Jurkat, Clone E6-1 (cell line): ENCODE measurements at regions not wholly inside any gene's neighbourhood (a gene's known extent, or its start where the extent isn't known, plus 50 kb on each side); places are given as distances from the start of the nearest gene placed in this dataset.

ENCODE experiments used
- DNase-seq: peaks from one replicate; pipeline ENCODE4 v3.0.0-alpha.2; 2011; ENCODE audit warnings: low read depth, low spot score
- H3K4me3 ChIP-seq: 2 replicates; pipeline ENCODE4 v1.5.1; 2011; ENCODE audit warnings: mild to moderate bottlenecking, low read length, control low read depth, moderate library complexity

DNA sequence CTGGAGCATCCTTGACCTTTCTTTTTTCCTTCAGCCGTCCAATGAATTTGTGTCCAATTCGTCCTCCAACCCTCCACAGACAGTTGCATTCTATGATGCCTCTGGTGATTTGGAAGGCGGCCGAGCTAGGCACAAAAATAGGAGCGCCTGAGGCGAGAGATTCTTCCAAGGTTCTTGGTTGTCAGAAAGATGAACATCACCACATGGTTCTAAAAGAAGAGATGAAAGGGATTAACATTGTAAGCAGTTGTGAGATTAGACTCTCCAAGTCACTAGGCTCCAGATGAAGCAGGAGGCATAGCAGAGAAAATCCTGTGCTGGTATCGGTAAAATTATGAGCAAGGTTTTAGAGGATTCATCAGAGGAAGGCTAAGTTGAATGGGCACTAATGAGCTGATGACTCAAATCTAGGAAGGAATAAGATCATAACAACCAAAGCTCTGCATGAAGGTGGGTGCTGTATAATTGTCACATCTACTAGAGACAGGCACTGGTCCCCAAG is 75.4 kb upstream of the MAP4K3 start:
- no peak for DNase-seq
- H3K4me3 ChIP-seq, result no peak overlapping the region

DNA sequence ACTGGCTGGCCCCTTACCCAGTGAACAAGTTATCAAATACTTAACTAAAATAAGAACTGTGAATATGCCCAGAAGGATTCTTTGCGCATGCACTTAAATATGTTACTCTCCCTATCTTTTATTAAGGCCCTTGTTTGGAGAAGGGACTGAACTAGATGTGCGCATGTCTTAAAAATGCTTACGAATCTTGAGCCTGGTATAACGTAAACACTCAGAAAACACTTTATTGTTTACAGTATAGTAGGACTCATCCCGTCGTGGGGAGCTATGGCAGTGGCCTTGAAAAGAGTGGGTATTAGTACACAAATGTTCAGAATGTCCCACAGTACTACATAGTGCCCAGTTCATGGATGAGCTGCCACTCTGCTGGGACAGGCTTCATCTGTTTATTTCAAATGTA is 75.9 kb upstream of the MAP4K3 start:
- no peak for DNase-seq
- H3K4me3 ChIP-seq, result no peak overlapping the region

DNA sequence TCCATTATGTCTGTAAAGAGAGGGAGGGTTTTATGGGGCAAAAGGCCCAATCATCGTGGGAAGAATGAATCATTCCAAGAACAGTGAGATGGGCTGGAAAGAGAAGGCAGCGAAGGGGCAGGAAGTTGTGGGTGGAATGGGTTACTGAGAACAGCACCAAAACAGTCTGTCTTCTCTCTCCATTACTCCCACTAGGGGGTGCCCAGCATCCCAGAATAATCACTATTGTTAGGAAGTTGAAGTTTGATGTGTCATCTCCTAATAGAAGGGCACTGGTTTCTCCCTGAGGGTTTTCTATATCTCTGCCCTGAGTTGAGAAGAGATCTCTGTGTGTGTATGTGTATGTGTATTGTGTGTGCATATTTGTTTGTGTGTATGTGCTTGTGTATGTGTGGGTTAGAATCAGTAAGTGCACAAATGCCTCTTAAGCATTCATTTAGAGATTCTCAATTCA is 76.6 kb upstream of the MAP4K3 start:
- H3K4me3 ChIP-seq, result no peak overlapping the region
- DNase-seq, result peak; percentile 2

DNA sequence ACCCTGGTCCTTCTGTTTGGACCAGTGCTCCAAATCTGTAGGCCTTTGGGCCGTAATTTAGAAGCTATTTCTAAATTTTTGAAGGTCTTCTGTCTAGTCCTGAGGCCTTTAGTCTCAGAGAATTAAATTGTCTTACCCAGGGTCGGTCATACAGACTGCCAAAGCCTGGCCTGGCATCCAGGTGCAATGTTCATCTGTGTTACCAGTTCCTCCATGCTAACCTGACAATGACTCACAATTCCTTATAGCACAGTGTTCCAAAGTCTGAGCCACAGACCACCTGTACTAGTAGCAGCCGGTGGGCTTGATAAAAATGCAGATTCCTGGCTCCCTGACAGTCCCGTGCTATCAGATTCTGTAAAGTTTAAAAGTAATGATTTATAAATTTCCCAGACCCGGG is 77.7 kb upstream of the MAP4K3 start:
- DNase-seq, result no peak
- no peak overlapping the region for H3K4me3 ChIP-seq

DNA sequence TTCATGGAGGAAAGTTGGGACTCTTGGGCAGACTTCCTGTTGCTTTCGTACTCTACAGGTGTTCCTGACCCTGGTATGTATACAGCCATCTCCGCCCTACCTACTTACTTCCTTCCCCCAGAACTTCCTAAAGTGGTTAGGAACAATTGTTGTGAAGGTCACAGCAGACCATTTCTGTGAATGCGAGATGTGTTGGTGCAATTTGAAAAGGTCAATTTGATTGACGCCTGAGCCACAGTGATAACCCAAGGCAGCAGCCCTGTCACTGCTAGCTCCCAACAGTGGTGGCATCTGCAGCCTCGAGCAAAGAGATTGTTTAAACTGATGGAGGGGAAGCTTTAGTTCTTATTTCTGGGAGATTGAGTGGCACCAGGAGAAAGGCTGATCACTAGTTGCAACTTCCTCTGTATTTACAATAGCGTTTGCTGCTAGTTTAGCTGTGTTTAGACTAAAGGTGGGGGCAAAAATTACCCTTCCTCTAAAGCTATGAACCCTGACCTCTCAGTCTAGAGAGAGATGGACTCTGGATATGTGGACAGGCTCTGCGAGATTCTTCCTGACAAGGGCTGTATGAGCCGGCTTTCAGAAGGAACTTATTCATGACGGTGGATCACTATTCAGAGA is 78.3 kb upstream of the MAP4K3 start:
- no peak overlapping the region for H3K4me3 ChIP-seq
- DNase-seq, result no peak

DNA sequence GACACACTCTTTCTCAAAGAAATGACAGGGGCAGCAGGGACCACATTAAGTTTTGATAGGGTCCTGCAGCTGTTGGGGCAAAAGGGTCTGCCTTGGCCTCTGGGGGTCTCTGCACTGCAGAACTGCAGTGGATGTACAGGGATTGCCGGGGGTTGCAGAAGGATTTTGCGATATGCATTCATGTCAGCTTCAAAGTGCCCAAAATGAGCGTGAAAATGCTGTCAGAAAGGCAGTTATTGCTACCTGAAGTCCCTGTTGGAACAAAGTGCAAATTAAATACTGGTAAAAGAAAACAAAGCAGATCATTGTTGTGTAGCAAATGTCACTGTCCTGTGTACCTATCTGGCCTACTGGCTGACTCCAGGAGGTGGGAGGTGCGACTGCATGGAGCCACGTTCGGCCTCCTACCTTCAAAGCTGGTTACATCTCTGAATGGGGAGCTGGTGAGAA is 78.8 kb upstream of the MAP4K3 start:
- H3K4me3 ChIP-seq, result no peak overlapping the region
- no peak for DNase-seq

DNA sequence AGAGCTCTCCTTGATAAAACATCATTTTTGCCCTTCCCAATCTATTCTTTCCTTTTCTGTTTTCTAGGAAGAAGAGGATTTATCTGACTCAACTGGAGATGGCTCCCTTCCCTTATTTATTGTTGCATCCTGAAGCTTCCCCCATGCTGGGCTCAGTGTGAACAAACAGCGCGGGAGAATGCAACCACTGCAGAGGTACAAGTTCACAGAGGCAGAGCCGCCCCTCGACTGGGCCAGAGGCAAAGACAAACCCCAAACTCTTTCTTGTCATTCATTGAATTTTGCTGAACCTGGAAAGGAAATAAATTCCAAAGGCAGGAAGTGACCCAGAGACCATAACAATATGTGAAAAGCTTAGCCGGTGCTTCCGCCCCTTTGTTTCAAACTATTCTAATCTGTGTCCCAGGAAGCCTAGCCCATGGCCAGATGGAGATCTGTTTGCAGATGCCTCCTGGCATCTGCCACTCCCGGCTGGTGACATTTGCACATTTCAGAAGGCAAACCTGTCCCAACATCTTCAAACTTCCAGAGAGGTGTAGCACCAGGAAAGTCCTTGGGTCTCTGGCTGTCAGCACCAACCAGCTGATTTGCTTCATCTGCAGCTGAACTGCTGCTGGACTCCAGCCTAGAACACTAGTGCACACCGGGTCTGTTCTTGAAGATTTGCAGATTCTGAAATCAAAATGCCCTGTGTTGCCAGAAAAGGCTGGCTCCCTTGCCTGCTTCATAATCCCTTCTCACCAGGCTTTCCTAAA is 79.4 kb upstream of the MAP4K3 start:
- no peak for DNase-seq
- no peak overlapping the region for H3K4me3 ChIP-seq

DNA sequence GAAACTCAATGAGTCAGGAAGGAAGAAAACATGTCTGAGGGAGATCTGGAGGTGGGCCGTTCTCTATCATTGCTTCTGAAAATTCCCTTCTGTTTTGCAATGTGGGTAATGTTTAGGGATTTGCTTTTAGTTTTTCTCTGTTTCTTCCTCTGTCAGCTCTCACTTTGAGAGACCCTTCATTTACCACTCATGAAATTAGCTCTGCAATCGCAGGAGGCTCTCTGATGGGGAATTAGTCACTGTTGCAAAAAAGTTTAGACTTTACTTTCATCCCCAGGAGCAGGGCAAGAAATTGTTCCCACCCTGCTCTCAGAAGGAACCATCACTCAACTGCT is 80.0 kb upstream of the MAP4K3 start:
- DNase-seq, result no peak
- H3K4me3 ChIP-seq, result no peak overlapping the region

DNA sequence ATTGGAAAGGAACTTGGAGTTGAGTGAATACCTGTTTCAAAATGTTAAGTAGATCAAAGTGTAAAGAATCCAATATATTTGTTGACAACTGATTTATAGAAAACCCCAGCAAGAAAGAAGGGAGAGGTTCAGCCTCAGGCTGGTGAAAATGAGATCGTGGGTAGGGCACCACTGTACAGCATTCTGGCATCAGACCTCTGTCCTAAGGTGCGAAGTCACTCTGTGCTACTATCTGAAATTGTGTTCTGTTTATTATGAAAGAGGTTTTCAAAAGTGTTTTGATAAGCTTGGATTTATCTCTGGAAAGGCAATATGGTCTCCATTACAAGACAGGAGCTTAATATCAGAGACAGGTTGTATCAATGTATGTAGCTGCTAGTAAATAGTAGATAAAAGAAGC is 80.5 kb upstream of the MAP4K3 start:
- no peak for DNase-seq
- no peak overlapping the region for H3K4me3 ChIP-seq

DNA sequence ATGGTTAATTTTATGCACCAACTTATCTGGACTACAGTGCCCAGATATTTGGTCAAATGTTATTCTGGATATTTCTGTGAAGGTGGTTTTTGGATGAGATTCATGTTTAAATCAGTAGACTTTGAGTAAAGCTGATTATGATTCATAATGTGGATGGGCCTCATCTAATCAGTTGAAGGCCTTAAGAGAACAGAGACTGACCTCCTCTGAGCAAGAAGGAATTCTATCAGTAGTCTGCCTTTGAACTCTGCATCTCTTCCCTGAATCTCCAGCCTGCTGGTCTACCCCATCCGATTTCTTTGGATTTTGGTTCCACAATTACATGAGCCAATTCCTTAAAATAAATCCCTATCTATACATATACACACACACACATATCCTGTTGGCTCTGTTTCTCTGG is 82.8 kb upstream of the MAP4K3 start:
- DNase-seq, result no peak
- no peak overlapping the region for H3K4me3 ChIP-seq

DNA sequence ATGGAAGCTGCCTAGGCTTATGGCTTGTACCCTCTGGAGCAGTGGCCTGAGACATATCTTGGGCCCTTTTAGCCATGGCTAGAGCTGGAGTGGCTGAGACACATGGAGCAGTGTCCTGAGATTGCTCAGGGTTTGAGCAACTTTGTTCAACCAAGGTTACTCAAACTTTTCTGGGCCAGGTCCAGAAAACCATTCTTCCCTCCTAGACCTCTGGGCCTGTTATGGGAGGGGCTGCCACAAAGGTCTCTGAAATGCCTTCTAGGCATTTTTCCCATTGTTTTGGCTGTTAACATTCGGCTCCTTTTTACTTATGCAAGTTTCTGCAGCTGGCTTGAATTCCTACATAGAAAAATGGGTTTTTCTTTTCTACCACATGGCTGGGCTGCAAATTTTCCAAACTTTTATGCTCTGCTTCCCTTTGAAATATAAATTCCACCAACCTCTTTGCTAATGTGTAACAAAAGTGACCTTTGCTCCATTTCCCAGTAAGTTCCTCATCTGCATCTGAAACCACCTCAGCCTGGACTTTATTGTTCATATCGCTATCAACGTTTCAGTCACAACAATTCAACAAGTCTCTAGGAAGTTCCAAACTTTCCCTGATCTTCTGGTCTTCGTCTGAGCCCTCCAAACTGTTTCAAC is 84.9 kb upstream of the MAP4K3 start:
- no peak for DNase-seq
- H3K4me3 ChIP-seq, result no peak overlapping the region

DNA sequence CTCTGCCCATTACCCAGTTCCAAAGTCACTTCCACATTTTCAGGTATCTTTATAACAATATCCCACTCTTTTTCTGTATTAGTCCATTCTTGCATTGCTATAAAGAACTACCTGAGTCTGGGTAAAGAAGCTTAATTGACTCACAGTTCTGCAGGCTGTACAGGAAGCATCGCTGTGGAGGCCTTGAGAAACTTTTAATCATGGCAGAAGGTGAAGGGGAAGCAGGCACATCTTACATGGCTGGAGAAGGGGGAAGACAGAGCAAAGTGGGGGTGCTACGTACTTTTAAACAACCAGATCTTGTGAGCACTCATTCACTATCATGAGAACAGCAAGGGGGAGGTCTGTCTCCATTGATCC is 85.4 kb upstream of the MAP4K3 start:
- DNase-seq, result no peak

DNA sequence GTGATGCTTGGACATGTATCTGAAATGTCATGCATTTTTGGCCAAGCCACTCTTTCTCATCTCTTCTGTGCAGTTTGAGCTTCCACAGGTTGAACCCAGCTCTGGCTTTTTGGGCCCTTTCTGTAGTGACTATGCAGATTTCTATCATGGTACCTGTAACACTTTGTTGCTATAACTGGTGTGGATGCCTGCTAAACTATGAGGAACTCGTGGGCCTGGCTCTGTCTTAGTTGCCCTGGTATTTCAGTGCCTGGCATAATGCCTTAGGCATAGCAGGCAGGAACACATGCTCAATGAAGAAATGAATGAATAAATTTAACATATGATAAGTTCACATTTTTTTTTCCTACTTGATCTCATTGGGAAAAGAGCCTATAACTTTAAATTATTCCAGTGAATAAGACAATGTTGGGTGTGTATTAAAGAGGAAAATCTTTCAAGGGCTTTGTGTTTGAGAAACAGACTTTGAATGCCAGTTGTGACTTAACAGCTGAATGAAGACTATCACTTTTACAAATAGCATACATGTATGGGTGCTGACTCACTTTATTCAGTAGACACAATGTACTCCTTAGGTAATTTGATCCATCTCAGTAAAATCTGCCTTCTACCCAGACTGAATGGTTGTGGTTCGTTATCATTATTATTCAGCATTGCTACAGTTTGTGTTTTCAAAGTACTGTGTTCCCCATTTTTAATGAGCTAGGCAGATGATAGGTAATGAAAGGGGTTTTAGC is 86.4 kb upstream of the MAP4K3 start:
- no peak for DNase-seq
- no peak overlapping the region for H3K4me3 ChIP-seq

More for the DNA sequence above, 85.4 kb upstream of the MAP4K3 start:
- H3K4me3 ChIP-seq, result no peak overlapping the region

DNA sequence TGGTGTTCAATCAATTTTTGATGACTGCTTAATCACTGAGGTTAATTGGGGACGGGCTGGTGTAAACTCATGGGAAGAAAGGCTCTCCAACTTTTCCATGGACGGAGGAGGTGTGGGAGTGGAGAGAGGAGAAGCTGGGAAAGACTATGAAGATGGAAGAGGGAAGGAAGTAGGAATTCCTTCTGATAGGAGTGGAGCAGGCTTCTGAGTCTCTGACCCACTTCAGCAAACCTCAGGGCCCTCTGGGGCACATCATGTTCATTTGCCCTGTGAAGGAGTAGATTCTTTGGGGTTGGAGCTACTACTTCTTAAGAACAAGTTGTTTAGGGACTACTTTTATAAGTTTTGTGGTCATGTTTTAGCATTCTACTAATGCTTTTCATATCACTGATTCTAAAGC is 87.0 kb upstream of the MAP4K3 start:
- no peak overlapping the region for H3K4me3 ChIP-seq
- DNase-seq, result no peak

DNA sequence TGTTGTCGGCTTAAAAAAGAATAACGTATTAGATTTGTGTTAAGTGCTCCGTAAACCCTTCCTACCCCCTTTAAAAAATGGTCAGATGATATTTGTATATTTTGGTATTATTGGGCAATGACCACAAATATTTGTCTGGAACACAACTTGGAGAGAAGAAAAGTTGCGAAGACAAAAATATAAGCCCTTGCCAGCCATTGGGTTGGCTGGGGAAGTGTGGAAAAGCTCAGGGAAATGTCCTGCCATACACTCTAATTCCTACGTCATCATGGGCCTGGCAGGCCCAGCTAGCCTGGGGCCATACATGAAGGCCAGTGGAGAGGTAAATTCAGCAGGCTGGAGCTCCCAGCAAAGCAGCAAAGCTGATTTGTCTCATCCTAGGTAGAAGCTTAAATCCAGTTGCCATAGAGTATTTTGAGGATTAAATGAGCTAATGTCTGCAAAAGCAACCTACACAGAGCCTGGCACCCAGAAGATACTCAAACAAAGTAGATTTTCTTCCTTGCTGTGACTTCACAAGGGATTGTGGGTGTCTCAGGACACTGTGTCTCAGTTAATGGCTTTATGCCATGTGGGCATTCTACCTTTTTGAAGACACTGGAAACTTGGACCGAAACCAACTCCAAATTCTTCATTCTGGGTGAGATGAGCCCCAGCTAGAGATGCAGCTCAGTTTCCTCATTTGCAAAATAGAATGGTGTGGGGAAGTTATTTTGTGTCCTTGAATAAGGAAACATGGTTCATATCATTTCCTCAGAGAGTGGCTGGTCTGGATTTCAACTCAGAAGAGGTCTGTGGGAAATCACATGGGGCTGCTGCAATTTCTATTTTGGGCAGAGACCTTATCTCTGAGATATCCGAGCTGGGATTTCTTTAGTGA is 87.9 kb upstream of the MAP4K3 start:
- no peak overlapping the region for H3K4me3 ChIP-seq
- DNase-seq, result no peak

DNA sequence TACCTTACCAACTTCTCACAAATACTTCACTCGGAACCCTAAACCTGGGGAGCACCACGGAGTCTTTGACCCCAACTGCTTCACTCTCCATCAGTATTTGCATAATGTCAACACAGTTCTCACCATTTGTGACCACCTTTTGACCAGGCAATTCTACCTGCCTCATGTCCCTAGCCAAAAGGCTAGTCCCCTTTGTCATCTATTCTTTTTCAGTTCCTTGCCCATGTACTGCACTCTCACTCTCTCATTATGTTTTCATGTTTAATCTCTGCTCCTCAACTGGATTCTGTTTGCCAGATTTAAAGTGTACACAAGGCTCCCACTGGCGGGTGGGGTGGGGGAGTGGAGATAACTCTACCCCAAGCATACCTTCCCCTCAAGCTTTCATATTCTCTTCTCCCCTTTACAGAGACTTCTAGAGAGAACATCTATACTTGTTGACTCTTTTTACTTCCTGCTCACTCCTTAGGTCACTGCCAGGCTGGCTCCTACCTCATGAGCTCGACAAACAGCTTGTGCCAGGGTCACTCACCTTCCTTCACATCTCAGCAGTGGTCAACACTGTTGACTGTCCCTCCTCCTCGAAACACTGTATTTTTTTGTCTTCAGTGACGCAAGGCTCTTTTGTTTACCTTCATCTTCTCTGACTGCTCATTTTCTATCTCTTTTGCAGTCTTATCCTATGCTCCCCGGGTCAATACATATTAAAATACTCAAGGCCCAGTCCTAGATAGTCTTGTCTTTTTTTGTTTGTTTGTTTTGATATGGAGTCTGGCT is 88.7 kb upstream of the MAP4K3 start:
- DNase-seq, result no peak

DNA sequence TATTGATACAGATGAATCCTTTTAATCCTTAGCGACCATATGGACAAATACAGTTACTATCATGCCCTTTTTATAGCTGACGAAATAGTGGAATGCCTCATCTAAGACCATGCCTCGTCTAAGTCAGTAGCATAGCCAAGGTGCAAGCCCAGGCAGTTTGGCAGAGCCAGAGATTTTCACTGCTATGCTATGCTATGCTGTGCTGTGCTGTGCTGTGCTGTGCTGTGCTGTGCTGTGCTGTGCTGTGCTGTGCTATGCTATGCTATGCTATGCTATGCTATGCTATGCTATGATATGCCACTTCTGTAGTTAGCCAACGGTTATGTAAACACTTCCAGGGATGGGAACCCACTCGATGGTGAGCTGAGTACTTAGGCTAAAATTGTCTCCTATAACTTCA is 91.6 kb upstream of the MAP4K3 start:
- H3K4me3 ChIP-seq, result no peak overlapping the region
- DNase-seq, result no peak

More for the DNA sequence above, 88.7 kb upstream of the MAP4K3 start:
- no peak overlapping the region for H3K4me3 ChIP-seq

DNA sequence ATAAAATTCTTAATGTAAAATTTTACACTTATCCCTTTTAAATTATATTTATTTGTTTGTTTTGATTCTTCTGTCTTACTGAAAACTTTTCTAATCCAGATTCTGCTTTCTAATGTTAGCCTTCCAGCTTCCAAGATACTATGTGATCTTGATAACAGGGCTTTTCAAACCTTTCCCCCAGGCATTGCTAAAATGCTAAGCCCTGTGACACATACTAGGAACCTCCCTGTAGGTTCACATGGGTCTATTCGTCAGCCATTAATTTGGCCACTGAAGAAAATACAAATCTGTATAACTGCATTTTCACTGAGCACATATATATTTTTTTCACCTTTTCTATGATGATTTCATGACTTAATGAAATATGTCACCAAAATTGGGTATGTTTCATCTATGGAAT is 92.8 kb upstream of the MAP4K3 start:
- DNase-seq, result no peak
- H3K4me3 ChIP-seq, result no peak overlapping the region
